NCI-H128 (cell line): ENCODE measurements at regions not wholly inside any gene's neighbourhood (a gene's known extent, or its start where the extent isn't known, plus 50 kb on each side); places are given as distances from the start of the nearest gene placed in this dataset.
"Not testable (repeated sequence)": the region's sequence is repeated elsewhere in the genome, so short reads cannot be mapped to it uniquely, and the experiment has no call there.

Source experiments
- DNase-seq: peaks from one replicate; lab custom pipeline; 2025; ENCODE audit not compliant: unreplicated experiment; lab: John Stamatoyannopoulos, UW

DNA sequence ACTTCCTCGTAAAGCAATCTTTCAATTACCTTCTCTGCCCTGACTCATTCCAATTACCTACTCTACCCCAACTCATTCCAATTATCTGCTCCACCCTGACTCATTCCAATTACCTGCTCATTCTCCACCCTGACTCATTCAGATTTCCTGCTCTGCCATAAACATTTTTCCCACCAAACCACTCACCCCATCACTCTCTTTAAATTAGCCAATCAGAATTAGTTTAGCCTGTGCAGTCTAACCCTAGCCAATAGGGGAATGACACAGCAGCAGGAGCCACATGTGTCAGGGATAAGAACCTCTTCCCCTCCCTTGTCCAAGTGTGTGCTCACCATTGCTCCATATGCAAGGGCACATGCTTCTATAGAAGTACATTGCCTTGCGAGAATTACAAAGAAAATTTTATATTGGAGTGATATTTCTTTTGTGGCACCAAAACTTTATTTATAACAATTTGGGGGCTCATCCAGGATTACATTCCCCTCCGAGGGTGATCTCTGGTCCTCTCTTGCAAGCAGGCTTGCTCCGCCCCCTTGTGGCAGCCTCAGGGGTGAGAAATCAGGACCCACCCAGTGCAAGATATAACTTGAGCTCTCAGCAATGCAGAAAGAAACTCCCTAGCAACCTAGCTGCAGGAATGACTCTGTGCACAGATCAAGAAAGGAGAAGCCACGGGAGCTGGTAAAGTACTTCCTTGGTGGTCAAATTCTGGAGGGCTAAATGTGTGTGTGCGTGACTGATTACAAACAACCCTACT is 551.9 kb upstream of the EYS start:
- not testable (repeated sequence) for DNase-seq

DNA sequence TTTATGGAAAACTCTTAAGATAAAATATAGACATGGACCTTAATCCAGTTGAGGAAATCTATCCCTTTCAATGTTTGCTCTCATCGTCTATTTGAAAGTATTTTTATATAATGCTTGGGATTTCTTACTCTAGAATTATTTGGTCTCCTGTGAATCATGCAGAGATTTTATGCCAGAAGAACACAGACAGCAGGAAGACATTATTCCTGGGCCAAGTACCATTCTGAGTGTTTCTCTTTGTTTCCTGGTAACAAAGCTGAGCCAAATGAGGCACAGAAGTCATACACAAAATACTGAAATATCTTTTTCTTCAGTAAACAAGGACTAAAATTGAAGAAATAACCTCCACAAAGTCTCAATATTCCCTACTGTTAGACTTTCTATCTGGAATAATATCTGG is 538.2 kb upstream of the EYS start:
- no peak for DNase-seq

DNA sequence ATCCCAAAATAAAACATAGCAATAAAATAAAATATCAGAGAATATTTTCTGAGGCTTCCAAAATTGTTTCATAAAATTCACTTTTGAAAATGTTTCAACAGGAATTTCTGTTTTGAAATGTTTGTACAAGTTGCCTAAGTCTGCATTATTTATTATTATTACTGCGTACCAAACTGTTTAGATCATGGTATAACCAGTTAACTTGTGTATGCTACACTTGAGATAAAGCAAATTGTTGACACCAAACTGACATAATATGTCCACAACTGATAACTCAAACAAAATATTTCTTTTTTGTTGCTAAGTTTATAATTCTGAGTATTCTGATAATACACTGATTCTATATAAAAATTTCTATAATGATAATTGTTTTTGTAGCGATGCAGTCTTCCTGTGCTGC is 531.8 kb upstream of the EYS start:
- no peak for DNase-seq

GRCh38 chr6:66232890-66233289 is 525.9 kb upstream of the EYS start:
- no peak for DNase-seq

DNA sequence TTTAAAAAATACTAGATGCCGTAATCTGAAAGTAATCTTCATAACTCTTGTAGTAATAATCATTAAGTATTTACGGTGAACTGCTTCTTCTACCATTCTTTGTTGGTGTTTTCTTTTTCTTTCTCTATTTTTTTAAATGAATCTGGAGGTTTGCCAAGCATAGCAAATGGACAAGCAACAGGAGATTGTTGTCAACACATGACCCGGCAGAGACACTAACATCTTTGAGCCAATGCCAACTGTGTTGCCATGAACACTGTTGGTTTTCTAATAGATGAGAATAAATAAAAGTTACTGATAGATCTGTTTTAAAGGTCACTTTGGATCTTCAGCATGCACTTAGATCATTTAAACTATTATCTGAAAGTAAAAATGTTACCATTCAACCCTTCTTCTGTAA is 523.6 kb upstream of the EYS start:
- DNase-seq, result no peak

DNA sequence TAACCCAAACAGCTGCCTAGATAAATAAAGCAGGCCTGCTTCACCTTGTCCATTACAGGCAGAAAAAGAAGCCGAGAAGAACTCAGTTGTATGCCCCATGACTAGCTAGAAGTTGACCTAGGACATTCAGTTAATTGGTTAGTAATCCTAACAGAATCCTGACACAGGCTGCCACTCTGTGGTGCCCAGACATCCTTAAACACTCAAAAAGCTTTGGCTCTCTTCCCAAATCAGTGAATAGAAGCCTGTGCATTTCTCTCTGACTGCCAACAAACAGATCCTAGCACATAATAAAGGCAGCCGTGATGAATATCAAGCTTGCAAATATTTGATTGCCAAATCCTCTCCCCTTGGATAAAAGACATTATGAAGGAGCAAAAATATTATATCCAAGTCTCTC is 519.1 kb upstream of the EYS start:
- DNase-seq, result no peak

DNA sequence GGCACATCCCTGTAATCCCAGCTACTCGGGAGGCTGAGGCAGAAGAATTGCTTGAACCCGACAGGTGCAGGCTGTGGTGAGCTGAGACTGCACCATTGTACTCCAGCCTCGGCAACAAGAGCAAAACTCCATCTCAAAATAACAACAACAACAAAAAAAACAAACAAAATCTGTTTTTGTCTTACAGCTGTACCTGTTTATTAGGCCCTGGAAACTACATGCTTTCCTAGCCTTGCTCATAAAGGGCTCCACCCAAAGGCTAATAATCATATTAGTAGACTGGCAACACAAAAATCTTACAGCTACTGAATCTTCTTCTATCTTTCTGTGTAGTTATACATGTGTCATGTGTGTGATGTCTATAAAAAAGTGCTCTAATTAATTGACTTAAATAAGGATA is 503.9 kb upstream of the EYS start:
- no peak for DNase-seq

GRCh38 chr6:66200390-66200789 is 493.4 kb upstream of the EYS start:
- DNase-seq, result no peak

DNA sequence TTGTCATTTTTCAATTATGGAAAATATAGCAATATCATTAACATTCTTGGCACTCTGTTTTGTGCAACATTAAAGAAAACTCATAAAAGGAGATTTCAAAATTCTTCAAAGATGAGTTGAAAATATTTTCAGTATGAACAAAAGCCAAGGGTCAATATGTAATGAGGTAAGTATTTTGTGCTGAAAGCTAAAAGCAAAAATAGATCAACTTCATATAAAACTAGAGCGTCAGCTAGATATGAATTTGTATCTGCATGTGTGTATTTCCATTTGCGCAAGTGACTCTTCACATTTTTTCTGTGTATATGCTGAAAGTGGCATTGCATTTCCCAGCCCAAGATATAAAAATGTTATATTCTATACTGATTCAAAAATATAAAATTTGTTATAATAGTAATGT is 492.1 kb upstream of the EYS start:
- no peak for DNase-seq

- no peak for DNase-seq
Measured at GRCh38 chr6:66198062-66198624, 491.1 kb upstream of the EYS start.

- no peak for DNase-seq
Measured at GRCh38 chr6:66190858-66191257, 483.8 kb upstream of the EYS start.

- DNase-seq, result no peak
Measured at GRCh38 chr6:66189915-66190314, 482.9 kb upstream of the EYS start.

GRCh38 chr6:66186756-66187155 is 479.7 kb upstream of the EYS start:
- no peak for DNase-seq

GRCh38 chr6:66184091-66184490 is 477.1 kb upstream of the EYS start:
- no peak for DNase-seq

GRCh38 chr6:66179361-66179760 is 472.3 kb upstream of the EYS start:
- no peak for DNase-seq

- DNase-seq, result no peak
Measured at GRCh38 chr6:66173587-66173986, 466.6 kb upstream of the EYS start.

GRCh38 chr6:66166713-66167112 is 459.7 kb upstream of the EYS start:
- DNase-seq, result not testable (repeated sequence)

DNA sequence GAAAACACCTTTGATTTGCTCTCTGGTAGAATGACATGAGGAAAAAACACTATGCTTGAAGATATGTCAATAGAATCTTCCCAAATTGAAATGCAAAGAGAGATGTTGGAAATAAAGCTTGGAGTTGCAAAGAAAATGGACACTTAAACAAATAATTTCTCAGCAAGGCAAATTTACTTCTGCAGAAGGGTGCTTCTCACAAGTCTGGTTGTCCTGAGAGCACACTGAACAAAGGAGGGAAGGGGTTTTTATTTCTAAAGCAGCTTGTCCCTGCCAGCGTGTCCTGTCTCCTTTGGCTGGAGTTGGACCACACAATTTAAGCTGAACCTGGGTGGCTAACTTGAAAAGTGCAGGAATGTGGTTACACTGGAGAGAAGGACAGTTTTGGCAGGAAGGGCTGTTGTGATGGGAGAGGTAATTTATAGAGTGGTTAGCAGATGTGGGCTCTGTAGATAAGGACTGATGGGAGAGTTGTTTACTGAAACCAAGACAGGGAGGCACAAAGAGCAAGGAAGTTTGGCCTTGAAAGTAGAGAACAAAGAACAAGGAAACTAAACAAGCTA is 454.6 kb upstream of the EYS start:
- DNase-seq, result no peak

GRCh38 chr6:66159937-66160336 is 452.9 kb upstream of the EYS start:
- no peak for DNase-seq

DNA sequence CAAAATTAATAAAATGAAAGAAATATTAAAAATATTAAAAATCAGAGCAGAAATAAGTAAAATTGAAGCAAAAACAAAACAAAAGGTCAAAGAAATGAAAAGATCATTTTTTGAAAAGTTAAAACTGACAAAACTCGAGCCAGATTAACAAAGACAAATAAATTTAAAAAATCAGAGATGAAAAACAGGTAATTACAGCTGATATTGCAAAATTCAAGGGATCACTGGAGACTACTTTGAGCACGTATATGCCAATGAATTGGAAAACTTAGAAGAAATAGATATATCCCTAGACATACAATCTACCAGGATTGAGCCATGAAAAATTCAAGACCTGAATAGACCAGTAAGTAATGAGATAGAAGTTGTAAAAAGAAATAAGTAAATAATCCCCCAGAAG is 446.2 kb upstream of the EYS start:
- DNase-seq, result no peak

DNA sequence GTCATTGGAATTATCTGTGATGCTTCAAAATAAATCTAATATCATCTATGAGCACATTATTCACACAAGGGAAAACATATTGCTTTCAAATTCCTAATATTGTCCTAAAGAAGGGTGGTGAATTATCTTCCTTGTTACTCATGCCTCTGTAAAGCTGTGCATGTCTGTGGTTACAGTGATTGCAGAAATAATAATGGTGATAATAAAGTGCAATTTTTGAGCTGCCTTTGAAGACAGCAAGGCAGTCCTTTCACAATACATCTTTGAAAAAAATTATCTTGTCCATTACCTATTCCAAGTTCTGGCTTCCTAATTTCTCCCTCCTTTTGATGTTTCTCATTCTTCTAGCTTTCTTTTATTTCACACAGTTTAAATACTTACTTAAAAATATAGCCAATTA is 442.1 kb upstream of the EYS start:
- DNase-seq, result no peak

GRCh38 chr6:66145867-66146266 is 438.8 kb upstream of the EYS start:
- no peak for DNase-seq

DNA sequence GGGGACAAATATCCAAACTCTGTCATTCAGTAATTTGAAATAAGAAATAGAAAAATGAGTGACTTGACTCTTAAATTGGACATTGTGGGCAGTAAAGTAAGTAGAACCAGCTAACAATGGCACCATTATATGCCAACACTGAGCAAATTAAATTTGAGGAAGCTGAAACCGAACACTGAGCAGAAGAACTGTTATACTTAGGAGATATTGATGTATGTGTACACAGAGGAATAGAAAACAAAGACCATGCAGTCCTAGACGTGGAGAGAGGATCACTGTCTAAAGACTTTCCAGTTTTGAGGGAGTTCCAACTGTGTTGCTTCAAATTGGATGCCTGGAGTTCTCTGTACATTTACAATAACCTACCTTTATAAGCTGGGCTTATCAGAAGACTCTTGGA is 427.0 kb upstream of the EYS start:
- no peak for DNase-seq
